A549 (cell line): ENCODE measurements at regions not wholly inside any gene's neighbourhood (a gene's known extent, or its start where the extent isn't known, plus 50 kb on each side); places are given as distances from the start of the nearest gene placed in this dataset.

Experiments used
- MAX ChIP-seq: IDR thresholded peaks from 2 replicates; pipeline ENCODE4 v1.6.1; 2012
- RARB ChIP-seq: fragments of 250-450 bp; sonication (Bioruptor Pico); IDR thresholded peaks from 2 replicates; pipeline ENCODE4 v1.8.0; 2021; ENCODE audit warnings: mild to moderate bottlenecking, moderate library complexity
- USF2 ChIP-seq: fragments of 450-650 bp; IDR thresholded peaks from 2 replicates; pipeline ENCODE4 v1.6.1; 2014; ENCODE audit warnings: antibody characterized with exemption

GRCh38 chr12:43038991-43039390 is 449.4 kb upstream of the PRICKLE1 start:
- TF ChIP-seq RARB (CRISPR knock-in tag) (no peak), MAX (no peak), USF2 (no peak)
